Tibial artery (tissue), 4 donors: ENCODE measurements at regions not wholly inside any gene's neighbourhood (a gene's known extent, or its start where the extent isn't known, plus 50 kb on each side); places are given as distances from the start of the nearest gene placed in this dataset.

Source experiments
- DNase-seq, 2 donors: peaks; one replicate each; pipeline ENCODE4 v3.0.0-alpha.2; 2019
- H3K27ac ChIP-seq, 2 donors: fragments of 200-600 bp; sonication (generic) in 1 of 2; 1 replicate in 1 of 2; 2 replicates in 1 of 2; pipeline ENCODE4 v1.5.1; 2018 to 2019; ENCODE audit warnings: mild to moderate bottlenecking in 1 of 2
- H3K27me3 ChIP-seq, 2 donors: fragments of 200-600 bp; sonication (generic) in 1 of 2; one replicate each; pipeline versions ENCODE4 v1.5.1 to v1.6.0; 2016 to 2019
- H3K36me3 ChIP-seq, 3 donors: fragments of 200-600 bp; sonication (generic) in 2 of 3; one replicate each; pipeline ENCODE4 v1.5.1; 2016 to 2019; ENCODE audit warnings: mild to moderate bottlenecking in 2 of 3
- H3K4me1 ChIP-seq, 4 donors: fragments of 200-600 bp; sonication (generic) in 2 of 4; 1 replicate in 3 of 4; 2 replicates in 1 of 4; pipeline ENCODE4 v1.5.1; 2016 to 2019
- H3K4me3 ChIP-seq, 2 donors: fragments of 200-600 bp; sonication (generic) in 1 of 2; 1 replicate in 1 of 2; 2 replicates in 1 of 2; pipeline ENCODE4 v1.5.1; 2018 to 2019; ENCODE audit warnings: mild to moderate bottlenecking in 2 of 2
- H3K9me3 ChIP-seq, 3 donors: fragments of 200-600 bp; sonication (generic) in 1 of 3; one replicate each; pipeline ENCODE4 v1.5.1; 2016 to 2019
- intact Hi-C: fragments of 100-400 bp; cut with DNase I; formaldehyde crosslinking; loops from one replicate; pipeline ENCODE4 v1.15.0; 2023; ENCODE audit warnings: low total_unique reads
- TF ChIP-seq, protein P1 (sequence below), 2 experiments: fragments of 200-600 bp in 1 of 2; fragments of 450-650 bp in 1 of 2; IDR thresholded peaks; one replicate each; pipeline ENCODE4 v1.5.1; 2017 to 2019; ENCODE audit warnings: antibody characterized with exemption in 2 of 2, mild to moderate bottlenecking in 1 of 2, moderate library complexity in 1 of 2

GRCh38 chr2:105469781-105470180 lies 70.9 kb upstream of the FHL2 start:
- intact Hi-C loops: no loop called here
- DNase-seq: no peak
- Histone ChIP-seq H3K4me1 (peaks cover 0 to 14% (median 0%) of the 10 kb centered on the region in 4 donors), H3K27me3 (no peaks in the 10 kb centered on the region), H3K27ac (no peak overlapping the region), H3K4me3 (no peak overlapping the region), H3K9me3 (no peaks in the 10 kb centered on the region), H3K36me3 (no peaks in the 10 kb centered on the region)
- TF ChIP-seq, protein P1, sequence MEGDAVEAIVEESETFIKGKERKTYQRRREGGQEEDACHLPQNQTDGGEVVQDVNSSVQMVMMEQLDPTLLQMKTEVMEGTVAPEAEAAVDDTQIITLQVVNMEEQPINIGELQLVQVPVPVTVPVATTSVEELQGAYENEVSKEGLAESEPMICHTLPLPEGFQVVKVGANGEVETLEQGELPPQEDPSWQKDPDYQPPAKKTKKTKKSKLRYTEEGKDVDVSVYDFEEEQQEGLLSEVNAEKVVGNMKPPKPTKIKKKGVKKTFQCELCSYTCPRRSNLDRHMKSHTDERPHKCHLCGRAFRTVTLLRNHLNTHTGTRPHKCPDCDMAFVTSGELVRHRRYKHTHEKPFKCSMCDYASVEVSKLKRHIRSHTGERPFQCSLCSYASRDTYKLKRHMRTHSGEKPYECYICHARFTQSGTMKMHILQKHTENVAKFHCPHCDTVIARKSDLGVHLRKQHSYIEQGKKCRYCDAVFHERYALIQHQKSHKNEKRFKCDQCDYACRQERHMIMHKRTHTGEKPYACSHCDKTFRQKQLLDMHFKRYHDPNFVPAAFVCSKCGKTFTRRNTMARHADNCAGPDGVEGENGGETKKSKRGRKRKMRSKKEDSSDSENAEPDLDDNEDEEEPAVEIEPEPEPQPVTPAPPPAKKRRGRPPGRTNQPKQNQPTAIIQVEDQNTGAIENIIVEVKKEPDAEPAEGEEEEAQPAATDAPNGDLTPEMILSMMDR (IDR thresholded peaks at IDR 0.05): no peak

DNA sequence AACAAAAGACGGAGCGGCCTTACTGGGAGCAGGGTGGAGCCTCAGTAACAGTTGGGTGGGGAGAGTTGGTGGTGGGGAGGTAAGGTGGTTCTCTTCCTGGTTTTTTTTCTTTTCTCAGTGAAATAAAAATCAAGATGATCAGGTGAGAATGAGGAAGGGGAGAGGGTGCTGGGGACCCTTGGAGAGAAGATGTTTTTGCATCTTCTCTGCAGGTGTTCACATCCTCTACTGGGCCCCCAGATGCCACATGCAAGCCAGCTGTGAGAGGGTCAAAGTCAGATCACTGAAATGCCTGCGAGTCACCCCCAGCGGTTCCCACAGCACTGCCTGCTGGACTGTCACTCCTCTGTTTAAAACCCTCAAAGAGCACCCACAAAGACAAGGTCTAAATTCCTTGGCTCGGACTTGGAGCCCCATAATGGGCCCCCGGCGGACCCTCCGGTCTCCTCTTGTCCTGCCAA lies 69.8 kb upstream of the FHL2 start:
- Histone ChIP-seq H3K4me1 (peaks cover 0 to 13% (median 0%) of the 10 kb centered on the region in 4 donors), H3K4me3 (no peak overlapping the region), H3K36me3 (no peaks in the 10 kb centered on the region), H3K9me3 (no peaks in the 10 kb centered on the region), H3K27me3 (no peaks in the 10 kb centered on the region), H3K27ac (no peak overlapping the region)
- DNase-seq: no peak
- intact Hi-C loops: no loop called here
- TF ChIP-seq, protein P1 (IDR thresholded peaks at IDR 0.05): no peak

DNA sequence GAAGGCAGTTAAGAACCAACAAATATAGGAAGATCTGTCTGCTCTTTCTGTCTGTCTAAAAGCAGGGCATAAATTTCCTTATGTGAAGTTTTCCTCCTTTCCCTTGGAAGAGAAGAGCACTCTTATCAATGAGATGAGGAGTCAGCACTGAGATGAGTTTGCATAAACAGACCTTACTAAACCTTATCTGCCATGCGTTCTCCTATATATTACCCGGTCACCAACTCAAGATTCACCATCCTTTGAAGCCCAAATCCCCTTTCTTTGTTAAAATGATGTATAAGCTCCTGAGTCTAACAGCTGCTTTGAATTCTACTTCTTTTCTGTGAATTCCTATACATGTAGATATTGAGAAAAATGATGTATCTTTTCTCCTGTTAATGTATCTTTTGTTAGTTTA lies 65.5 kb upstream of the FHL2 start:
- no peak for DNase-seq
- H3K27ac ChIP-seq: no peak overlapping the region
- H3K9me3 ChIP-seq: no peaks in the 10 kb centered on the region
- H3K4me3 ChIP-seq: no peak overlapping the region
- no peaks in the 10 kb centered on the region for H3K36me3 ChIP-seq
- TF ChIP-seq, protein P1 (IDR thresholded peaks at IDR 0.05): no peak
- H3K4me1 ChIP-seq: peaks cover 0 to 17% (median 9%) of the 10 kb centered on the region in 4 donors
- H3K27me3 ChIP-seq: no peaks in the 10 kb centered on the region
- intact Hi-C loops: no loop called here

DNA sequence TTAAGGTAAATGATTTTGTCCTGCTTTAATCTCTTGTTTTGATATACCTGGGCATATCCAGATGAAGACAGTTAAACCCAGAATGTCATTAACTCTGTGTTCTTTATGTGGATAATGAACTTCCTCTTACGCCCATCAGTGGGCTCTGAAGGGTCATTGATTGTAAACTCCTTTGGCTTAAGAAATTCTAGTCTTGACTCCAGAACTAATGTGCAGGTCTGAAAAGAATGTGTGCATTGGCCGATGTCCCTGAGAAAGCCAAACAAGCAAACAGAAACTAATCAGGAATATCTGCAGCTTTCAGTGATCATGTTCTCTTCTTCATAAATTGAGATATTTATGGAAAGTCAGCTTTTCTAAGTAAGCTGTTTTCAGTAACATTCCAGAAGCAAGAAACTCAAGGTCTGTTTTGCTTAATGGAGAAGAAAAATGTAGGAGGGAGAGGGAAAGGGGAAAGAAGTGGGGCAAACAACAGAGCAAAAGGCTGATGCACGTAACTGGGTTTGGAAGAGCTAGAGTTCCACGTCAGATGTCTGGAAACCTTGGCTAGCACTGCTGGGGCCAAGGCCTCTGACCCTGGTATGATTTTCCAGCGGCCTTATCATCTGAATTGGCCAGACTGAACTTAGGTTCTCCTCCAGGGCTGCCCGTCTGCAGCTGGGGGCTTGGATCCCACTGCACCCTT lies 61.3 kb upstream of the FHL2 start:
- intact Hi-C loops: no loop called here

GRCh38 chr2:105458076-105458475 lies 59.2 kb upstream of the FHL2 start:
- Histone ChIP-seq H3K4me3 (no peak overlapping the region), H3K36me3 (no peaks in the 10 kb centered on the region), H3K27ac (no peak overlapping the region), H3K4me1 (peaks cover 0 to 24% (median 15%) of the 10 kb centered on the region in 4 donors), H3K27me3 (no peaks in the 10 kb centered on the region), H3K9me3 (no peaks in the 10 kb centered on the region)
- TF ChIP-seq, protein P1 (IDR thresholded peaks at IDR 0.05): no peak
- DNase-seq: no peak
- intact Hi-C loops: no loop called here

More for the DNA sequence above, 61.3 kb upstream of the FHL2 start:
- H3K9me3 ChIP-seq: no peaks in the 10 kb centered on the region
- H3K4me3 ChIP-seq: no peak overlapping the region
- peaks cover 0 to 17% (median 12%) of the 10 kb centered on the region in 4 donors for H3K4me1 ChIP-seq
- no peaks in the 10 kb centered on the region for H3K27me3 ChIP-seq
- H3K27ac ChIP-seq: peak overlapping the region in 1 of 2 donors; percentile 24
- H3K36me3 ChIP-seq: no peaks in the 10 kb centered on the region
- no peak for DNase-seq
- TF ChIP-seq, protein P1 (IDR thresholded peaks at IDR 0.05): no peak
